Endothelial cell of umbilical vein (primary cell): ENCODE measurements at regions not wholly inside any gene's neighbourhood (a gene's known extent, or its start where the extent isn't known, plus 50 kb on each side); places are given as distances from the start of the nearest gene placed in this dataset.

ENCODE experiments used
- BruUV-seq: library from RNA; stranded (reverse); fragments of 400-500 nt; replicated peaks from 2 replicates; lab custom pipeline; 2021; lab: Mats Ljungman, UMichigan
- CTCF ChIA-PET: fragments of 300-600, 350-600 bp; sonication (Branson Sonifier 250); formaldehyde crosslinking; loops from one replicate; lab custom pipeline; 2021; ENCODE audit warnings: antibody characterized with exemption, inconsistent platforms; lab: Charles Lee
- POLR2A ChIA-PET: fragments of 300-600, 350-600 bp; sonication (Branson Sonifier 250); formaldehyde crosslinking; loops from one replicate; lab custom pipeline; 2021; ENCODE audit warnings: antibody characterized with exemption, inconsistent platforms; lab: Charles Lee
- DNase-seq: peaks from one replicate; pipeline ENCODE4 v3.0.0-alpha.2; 2011; ENCODE audit warnings: low read depth, low spot score
- FAIRE-seq: peaks from 2 replicates; lab custom pipeline; 2011; peaks lifted over from hg19 to GRCh38; lab: Jason Lieb, UNC
- H2AFZ ChIP-seq: 2 replicates; pipeline ENCODE4 v1.6.0; 2012; ENCODE audit warnings: low read depth, low read length, control low read depth, inconsistent platforms
- H3K27ac ChIP-seq: 2 replicates; pipeline ENCODE4 v1.5.1; 2011; ENCODE audit warnings: low read depth, mild to moderate bottlenecking, control low read depth, low read length, moderate library complexity; ENCODE audit not compliant: insufficient read depth
- H3K27me3 ChIP-seq, 2 experiments: 2 replicates each; pipeline versions ENCODE4 v1.6.0 to v1.6.1; 2011; ENCODE audit warnings: low read length in 2 of 2, mixed read lengths in 1 of 2; ENCODE audit not compliant: control insufficient read depth in 2 of 2, insufficient read depth in 2 of 2
- H3K36me3 ChIP-seq, 2 experiments: 2 replicates in 1 of 2; 3 replicates in 1 of 2; pipeline ENCODE4 v1.5.1; 2011; ENCODE audit warnings: low read length in 2 of 2, mild to moderate bottlenecking in 1 of 2, moderate library complexity in 1 of 2; ENCODE audit not compliant: control insufficient read depth in 2 of 2, insufficient read depth in 2 of 2; ENCODE audit errors: extremely low read depth in 1 of 2
- H3K4me1 ChIP-seq: 3 replicates; pipeline ENCODE4 v1.5.1; 2011; ENCODE audit warnings: mild to moderate bottlenecking, low read length; ENCODE audit not compliant: control insufficient read depth, insufficient read depth; ENCODE audit errors: extremely low read depth
- H3K4me2 ChIP-seq: 2 replicates; pipeline ENCODE4 v1.6.1; 2011; ENCODE audit warnings: low read length, control low read depth, mixed read lengths; ENCODE audit not compliant: insufficient read depth
- H3K4me3 ChIP-seq, 3 experiments: fragments of 200-600 bp in 1 of 3; sonication (generic), shearing (Covaris generic) in 1 of 3; replicated peaks in 1 of 3; 2 replicates each; pipeline ENCODE4 v1.5.1; 2011 to 2016; ENCODE audit warnings: control low read depth in 3 of 3, low read length in 3 of 3, mild to moderate bottlenecking in 2 of 3, inconsistent platforms in 1 of 3, low read depth in 1 of 3, moderate library complexity in 1 of 3; ENCODE audit not compliant: insufficient read depth in 1 of 3
- H3K79me2 ChIP-seq: 2 replicates; pipeline ENCODE4 v1.6.0; 2012; ENCODE audit warnings: low read length, inconsistent platforms; ENCODE audit not compliant: control insufficient read depth, insufficient read depth
- H3K9ac ChIP-seq: replicated peaks from 2 replicates; pipeline ENCODE3; 2011; ENCODE audit warnings: low read length, control low read depth; ENCODE audit not compliant: insufficient read depth; ENCODE audit errors: extremely low read depth
- H3K9me1 ChIP-seq: replicated peaks from 3 replicates; pipeline ENCODE4 v1.6.0; 2011; ENCODE audit warnings: mild to moderate bottlenecking, low read length; ENCODE audit not compliant: control insufficient read depth, insufficient read depth; ENCODE audit errors: extremely low read depth
- H3K9me3 ChIP-seq: replicated peaks from 2 replicates; pipeline ENCODE4 v1.5.1; 2012; ENCODE audit warnings: low read length, inconsistent platforms; ENCODE audit not compliant: control insufficient read depth, insufficient read depth
- H4K20me1 ChIP-seq: replicated peaks from 2 replicates; pipeline ENCODE3; 2011; ENCODE audit warnings: mild to moderate bottlenecking, low read length; ENCODE audit not compliant: control insufficient read depth, insufficient read depth; ENCODE audit errors: extremely low read depth
- EZH2 ChIP-seq: IDR thresholded peaks from 2 replicates; pipeline ENCODE4 v1.6.1; 2012; ENCODE audit warnings: borderline replicate concordance, low read depth, mild to moderate bottlenecking, moderate library complexity, low read length, inconsistent platforms; ENCODE audit not compliant: severe bottlenecking
- FOS ChIP-seq: IDR thresholded peaks from 2 replicates; pipeline ENCODE4 v1.6.1; 2011; ENCODE audit warnings: mild to moderate bottlenecking, low read length, moderate library complexity, borderline replicate concordance; ENCODE audit not compliant: insufficient read depth
- GATA2 ChIP-seq: IDR thresholded peaks from 2 replicates; pipeline ENCODE4 v1.7.0; 2011; ENCODE audit warnings: low read depth, mild to moderate bottlenecking, moderate library complexity, mixed read lengths, low read length; ENCODE audit not compliant: insufficient read length, insufficient read depth
- JUN ChIP-seq: IDR thresholded peaks from 2 replicates; pipeline ENCODE4 v1.6.1; 2011; ENCODE audit warnings: borderline replicate concordance, low read depth; ENCODE audit not compliant: insufficient read length, insufficient read depth
- MYC ChIP-seq: IDR thresholded peaks from one replicate; pipeline ENCODE4 v1.6.1; 2011; ENCODE audit warnings: mild to moderate bottlenecking, low read depth, low read length
- POLR2A ChIP-seq: IDR thresholded peaks from 2 replicates; pipeline ENCODE4 v1.6.1; 2012; ENCODE audit warnings: low read depth, mild to moderate bottlenecking, control low read depth, low read length
- POLR2AphosphoS5 ChIP-seq: IDR thresholded peaks from 2 replicates; pipeline ENCODE4 v1.6.1; 2012; ENCODE audit warnings: low read depth, mild to moderate bottlenecking, control low read depth, low read length, moderate library complexity; ENCODE audit not compliant: insufficient read depth
- dilution Hi-C: fragments of 300-500 bp; cut with MboI; formaldehyde crosslinking; loops from one replicate; pipeline ENCODE4 v1.15.0; 2019; ENCODE audit warnings: low sequenced_read_pairs; ENCODE audit not compliant: extremely low pct_ligation_motif_present
- intact Hi-C: fragments of 100-400 bp; cut with micrococcal nuclease; formaldehyde crosslinking; loops from one replicate; pipeline ENCODE4 v1.10.0; 2022
- TF ChIP-seq, protein P1 (sequence below): IDR thresholded peaks from 2 replicates; pipeline ENCODE4 v1.6.1; 2011; ENCODE audit not compliant: insufficient read depth, insufficient read length
- TF ChIP-seq, protein P2 (sequence below), 2 donors: IDR thresholded peaks; 1 replicate in 1 of 2; 2 replicates in 1 of 2; pipeline ENCODE4 v1.5.1; 2011; ENCODE audit warnings: low read length in 2 of 2, mild to moderate bottlenecking in 2 of 2, moderate library complexity in 2 of 2, control low read depth in 1 of 2, inconsistent platforms in 1 of 2, low read depth in 1 of 2; ENCODE audit not compliant: insufficient read depth in 1 of 2; ENCODE audit errors: extremely low read depth in 1 of 2

GRCh38 chr1:98342566-98342965 lies 319.0 kb upstream of the SNX7 start:
- Histone ChIP-seq H4K20me1 (no peaks in the 10 kb centered on the region), H3K9me1 (no peaks in the 10 kb centered on the region), H3K9ac (no peak overlapping the region), H3K4me1 (peaks cover 38% of the 10 kb centered on the region), H3K79me2 (no peaks in the 10 kb centered on the region), H2AFZ (peak overlapping the region; percentile 25), H3K9me3 (no peaks in the 10 kb centered on the region), H3K4me2 (no peak overlapping the region), H3K27ac (peak overlapping the region; percentile 27), H3K27me3 (no peaks in the 10 kb centered on the region), H3K4me3 (no peak overlapping the region), H3K36me3 (no peaks in the 10 kb centered on the region)
- intact Hi-C loops, result no loop called here
- DNase-seq, result peak; percentile 8
- POLR2A ChIA-PET, result no interaction called here
- FAIRE-seq, result no peak
- dilution Hi-C loops, result no loop called here
- no TSS peak for BruUV-seq
- CTCF ChIA-PET, result no interaction called here
- TF ChIP-seq, protein P1, sequence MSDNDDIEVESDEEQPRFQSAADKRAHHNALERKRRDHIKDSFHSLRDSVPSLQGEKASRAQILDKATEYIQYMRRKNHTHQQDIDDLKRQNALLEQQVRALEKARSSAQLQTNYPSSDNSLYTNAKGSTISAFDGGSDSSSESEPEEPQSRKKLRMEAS, result no peak
- TF ChIP-seq GATA2, result peak; percentile 30

GRCh38 chr1:98340511-98340910 lies 321.0 kb upstream of the SNX7 start:
- CTCF ChIA-PET, result interaction anchor here (1.5 kb wide), 1 partner anchor 14 kb away, joined by 5 read pairs; no protein-coding TSS in a partner anchor
- Histone ChIP-seq H3K4me3 (no peak overlapping the region), H3K4me1 (peaks cover 44% of the 10 kb centered on the region), H3K27me3 (no peaks in the 10 kb centered on the region), H4K20me1 (no peaks in the 10 kb centered on the region), H2AFZ (no peak overlapping the region), H3K27ac (no peak overlapping the region), H3K9me3 (no peaks in the 10 kb centered on the region), H3K4me2 (no peak overlapping the region), H3K9ac (no peak overlapping the region), H3K79me2 (no peaks in the 10 kb centered on the region), H3K36me3 (no peaks in the 10 kb centered on the region), H3K9me1 (no peaks in the 10 kb centered on the region)
- intact Hi-C loops (no loop called here), dilution Hi-C loops (no loop called here)
- no peak for DNase-seq
- POLR2A ChIA-PET, result no interaction called here
- TF ChIP-seq EZH2 (no peak), POLR2A (no peak), GATA2 (no peak), MYC (no peak), JUN (no peak), POLR2AphosphoS5 (no peak), FOS (no peak)
- TF ChIP-seq, protein P2, sequence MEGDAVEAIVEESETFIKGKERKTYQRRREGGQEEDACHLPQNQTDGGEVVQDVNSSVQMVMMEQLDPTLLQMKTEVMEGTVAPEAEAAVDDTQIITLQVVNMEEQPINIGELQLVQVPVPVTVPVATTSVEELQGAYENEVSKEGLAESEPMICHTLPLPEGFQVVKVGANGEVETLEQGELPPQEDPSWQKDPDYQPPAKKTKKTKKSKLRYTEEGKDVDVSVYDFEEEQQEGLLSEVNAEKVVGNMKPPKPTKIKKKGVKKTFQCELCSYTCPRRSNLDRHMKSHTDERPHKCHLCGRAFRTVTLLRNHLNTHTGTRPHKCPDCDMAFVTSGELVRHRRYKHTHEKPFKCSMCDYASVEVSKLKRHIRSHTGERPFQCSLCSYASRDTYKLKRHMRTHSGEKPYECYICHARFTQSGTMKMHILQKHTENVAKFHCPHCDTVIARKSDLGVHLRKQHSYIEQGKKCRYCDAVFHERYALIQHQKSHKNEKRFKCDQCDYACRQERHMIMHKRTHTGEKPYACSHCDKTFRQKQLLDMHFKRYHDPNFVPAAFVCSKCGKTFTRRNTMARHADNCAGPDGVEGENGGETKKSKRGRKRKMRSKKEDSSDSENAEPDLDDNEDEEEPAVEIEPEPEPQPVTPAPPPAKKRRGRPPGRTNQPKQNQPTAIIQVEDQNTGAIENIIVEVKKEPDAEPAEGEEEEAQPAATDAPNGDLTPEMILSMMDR (IDR thresholded peaks at IDR 0.05; ENCODE audit: extremely low read depth in 1 of 2, insufficient read depth in 1 of 2, low read depth in 1 of 2, low read length in 2 of 2), result no peak
- TF ChIP-seq, protein P1, result no peak
- no TSS peak for BruUV-seq
- no peak for FAIRE-seq
